ENCODE measurements at regions not wholly inside any gene's neighbourhood (a gene's known extent, or its start where the extent isn't known, plus 50 kb on each side); places are given as distances from the start of the nearest gene placed in this dataset.
A peak's percentile ranks its signal among the peaks of the same experiment; 100 is the strongest.

DNA sequence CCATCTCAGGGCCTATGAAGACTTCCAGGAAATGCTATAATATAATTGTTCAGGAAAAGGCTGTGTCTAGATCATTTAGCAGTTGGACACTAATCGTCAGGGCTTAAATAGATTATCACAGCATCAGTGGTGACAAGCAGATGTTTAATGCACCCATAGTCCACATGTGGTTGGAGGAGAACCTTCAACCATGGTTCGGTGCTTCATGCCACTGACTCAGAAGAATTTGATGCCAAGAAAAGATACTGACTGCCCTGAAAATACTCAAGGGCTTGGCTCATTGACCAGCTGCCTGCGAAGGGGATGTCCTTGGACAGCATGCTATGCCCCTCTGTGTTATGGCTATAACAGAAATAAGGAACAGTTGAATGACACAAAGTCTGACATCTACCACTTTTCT lies 175.7 kb downstream of the HHIPL2 start:
- no peaks in the 10 kb centered on the region for H3K27me3 Mint-ChIP-seq (ENCODE audit: low read depth, unreplicated experiment)
- DNase-seq (ENCODE audit: low read depth), result peak; percentile 69
- Histone ChIP-seq H4K20me1 (ENCODE audit: insufficient read depth, low read length) (no peaks in the 10 kb centered on the region), H2AFZ (ENCODE audit: low read depth, low read length) (no peak overlapping the region), H3K27me3 (ENCODE audit: insufficient read depth, low read length) (no peaks in the 10 kb centered on the region), H3K4me1 (ENCODE audit: insufficient read depth, low read length) (peaks cover 40% of the 10 kb centered on the region), H3K9ac (ENCODE audit: low read length) (peak overlapping the region; percentile 81), H3K4me2 (ENCODE audit: low read length) (no peak overlapping the region), H3K4me3 (ENCODE audit: insufficient read depth, low read depth, low read length) (no peak overlapping the region), H3K36me3 (ENCODE audit: insufficient read depth, low read length) (no peaks in the 10 kb centered on the region), H3K27ac (ENCODE audit: low read depth, low read length) (peak overlapping the region; percentile 99), H3K9me3 (ENCODE audit: insufficient read depth, low read depth, low read length) (no peaks in the 10 kb centered on the region), H3K79me2 (ENCODE audit: insufficient read depth, low read length) (no peaks in the 10 kb centered on the region)
- peaks cover 65% of the 10 kb centered on the region for H3K4me1 Mint-ChIP-seq (ENCODE audit: low read depth, unreplicated experiment)
- H3K9me3 Mint-ChIP-seq (ENCODE audit: unreplicated experiment), result no peaks in the 10 kb centered on the region
- no peak overlapping the region for H3K4me3 Mint-ChIP-seq (ENCODE audit: unreplicated experiment)
- FAIRE-seq, result peak; percentile 45
- H3K27ac Mint-ChIP-seq (ENCODE audit: unreplicated experiment), result peak overlapping the region; percentile 99
- TF ChIP-seq EZH2 (IDR thresholded peaks at IDR 0.05; ENCODE audit: insufficient read depth, low read length) (no peak), CTCF (IDR thresholded peaks at IDR 0.05; ENCODE audit: insufficient read depth, low read depth, low read length) (no peak)
- no peaks in the 10 kb centered on the region for H3K36me3 Mint-ChIP-seq (ENCODE audit: low read depth, unreplicated experiment)

GRCh38 chr1:222370913-222371675 lies 176.8 kb downstream of the HHIPL2 start:
- Histone ChIP-seq H2AFZ (ENCODE audit: low read depth, low read length) (no peak overlapping the region), H3K4me2 (ENCODE audit: low read length) (peak overlapping the region; percentile 79), H3K4me3 (ENCODE audit: insufficient read depth, low read depth, low read length) (peak overlapping the region; percentile 21), H3K4me1 (ENCODE audit: insufficient read depth, low read length) (peaks cover 39% of the 10 kb centered on the region), H3K9me3 (ENCODE audit: insufficient read depth, low read depth, low read length) (no peaks in the 10 kb centered on the region), H4K20me1 (ENCODE audit: insufficient read depth, low read length) (no peaks in the 10 kb centered on the region), H3K27me3 (ENCODE audit: insufficient read depth, low read length) (no peaks in the 10 kb centered on the region), H3K79me2 (ENCODE audit: insufficient read depth, low read length) (no peaks in the 10 kb centered on the region), H3K36me3 (ENCODE audit: insufficient read depth, low read length) (no peaks in the 10 kb centered on the region), H3K9ac (ENCODE audit: low read length) (peak overlapping the region; percentile 81), H3K27ac (ENCODE audit: low read depth, low read length) (peak overlapping the region; percentile 99)
- FAIRE-seq (peak; percentile 99), DNase-seq (ENCODE audit: low read depth) (peak; percentile 97)
- Mint-ChIP-seq H3K9me3 (ENCODE audit: unreplicated experiment) (no peaks in the 10 kb centered on the region), H3K27me3 (ENCODE audit: low read depth, unreplicated experiment) (no peaks in the 10 kb centered on the region), H3K36me3 (ENCODE audit: low read depth, unreplicated experiment) (no peaks in the 10 kb centered on the region), H3K4me3 (ENCODE audit: unreplicated experiment) (no peak overlapping the region), H3K4me1 (ENCODE audit: low read depth, unreplicated experiment) (peaks cover 54% of the 10 kb centered on the region), H3K27ac (ENCODE audit: unreplicated experiment) (peak overlapping the region; percentile 99)
- TF ChIP-seq EZH2 (IDR thresholded peaks at IDR 0.05; ENCODE audit: insufficient read depth, low read length) (no peak), CTCF (IDR thresholded peaks at IDR 0.05; ENCODE audit: insufficient read depth, low read depth, low read length) (no peak)
